WTC11 (cell line): ENCODE measurements at regions not wholly inside any gene's neighbourhood (a gene's known extent, or its start where the extent isn't known, plus 50 kb on each side); places are given as distances from the start of the nearest gene placed in this dataset.
"Not testable (repeated sequence)": the region's sequence is repeated elsewhere in the genome, so short reads cannot be mapped to it uniquely, and the experiment has no call there.

Experiments used
- ATAC-seq: fragments of 200-7000 bp; cut with Tn5 transposase; 2 replicates; pipeline ENCODE4 v1.10.0; 2021; ENCODE audit warnings: mild to moderate bottlenecking, moderate library complexity
- CTCF ChIA-PET: fragments of 300-600 bp; sonication (Branson Sonifier 250); formaldehyde crosslinking; loops from one replicate; lab custom pipeline; 2021; ENCODE audit warnings: antibody characterized with exemption; lab: Charles Lee
- POLR2A ChIA-PET: fragments of 350-600 bp; sonication (Branson Sonifier 250); formaldehyde crosslinking; loops from one replicate; lab custom pipeline; 2021; ENCODE audit warnings: antibody characterized with exemption; lab: Charles Lee
- DNase-seq: peaks from one replicate; pipeline ENCODE4 v3.0.0; 2021; ENCODE audit warnings: low spot score
- H3K27ac Mint-ChIP-seq: 2 replicates; pipeline ENCODE4 v1.8.0; 2021; ENCODE audit warnings: mixed read lengths
- H3K27me3 Mint-ChIP-seq: 2 replicates; pipeline ENCODE4 v1.8.0; 2021; ENCODE audit warnings: low read depth, mild to moderate bottlenecking, moderate library complexity, mixed read lengths
- H3K36me3 Mint-ChIP-seq: 2 replicates; pipeline ENCODE4 v1.8.0; 2021; ENCODE audit warnings: mixed read lengths
- H3K4me1 Mint-ChIP-seq: 2 replicates; pipeline ENCODE4 v1.8.0; 2022; ENCODE audit warnings: mixed read lengths
- H3K4me3 Mint-ChIP-seq: 2 replicates; pipeline ENCODE4 v1.8.0; 2021; ENCODE audit warnings: mild to moderate bottlenecking, moderate library complexity, mixed read lengths
- H3K9me3 Mint-ChIP-seq: 2 replicates; pipeline ENCODE4 v1.8.0; 2021; ENCODE audit warnings: mixed read lengths

DNA sequence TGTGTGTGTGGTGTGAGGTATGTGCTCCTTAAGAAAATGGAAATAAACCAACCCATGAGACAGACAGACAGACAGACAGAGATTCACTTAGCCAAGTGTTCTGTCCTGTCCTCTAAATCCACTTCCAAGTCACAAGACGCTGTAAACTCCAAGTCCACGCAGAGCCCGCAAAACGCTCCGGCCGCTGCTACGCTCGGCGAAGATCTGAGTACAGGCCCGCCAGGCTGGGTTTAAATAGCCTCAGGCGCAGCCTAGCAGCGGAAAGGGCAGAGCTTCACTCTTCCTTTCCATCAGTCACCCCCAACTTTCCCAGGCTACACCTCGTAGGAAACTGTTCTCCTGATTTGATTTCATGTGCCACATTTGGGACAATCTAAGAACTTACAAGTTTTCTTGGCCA, 741.5 kb upstream of the DEFB115 start:
- DNase-seq, CTCF ChIA-PET, H3K27ac Mint-ChIP-seq, H3K4me1 Mint-ChIP-seq, H3K4me3 Mint-ChIP-seq, ATAC-seq, POLR2A ChIA-PET, H3K27me3 Mint-ChIP-seq: not testable (repeated sequence)
- peaks cover 17% of the 10 kb centered on the region for H3K36me3 Mint-ChIP-seq
- H3K9me3 Mint-ChIP-seq = peaks cover 16% of the 10 kb centered on the region

DNA sequence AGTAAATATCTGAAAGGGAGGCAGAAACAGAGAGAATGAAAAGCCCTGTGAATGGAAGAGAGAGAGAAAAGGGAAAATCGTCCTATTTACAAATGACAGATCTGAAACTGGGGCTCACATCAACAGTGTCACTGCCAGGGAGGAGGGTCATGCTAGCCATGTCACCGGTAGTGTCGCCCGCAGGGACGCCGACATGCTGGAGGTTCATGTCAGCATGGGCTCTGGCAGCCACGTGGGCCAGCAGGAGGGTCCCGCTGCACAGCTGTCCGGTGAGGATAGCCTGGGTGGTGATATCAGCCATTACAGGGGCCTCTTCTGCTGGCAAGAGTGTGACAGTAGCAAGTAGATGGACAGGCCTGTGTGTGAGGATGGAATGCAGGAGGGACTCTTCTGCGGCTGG, 738.6 kb upstream of the DEFB115 start:
- H3K36me3 Mint-ChIP-seq, ATAC-seq, DNase-seq, H3K4me1 Mint-ChIP-seq, H3K27ac Mint-ChIP-seq, H3K4me3 Mint-ChIP-seq, CTCF ChIA-PET, H3K9me3 Mint-ChIP-seq, H3K27me3 Mint-ChIP-seq, POLR2A ChIA-PET: not testable (repeated sequence)

DNA sequence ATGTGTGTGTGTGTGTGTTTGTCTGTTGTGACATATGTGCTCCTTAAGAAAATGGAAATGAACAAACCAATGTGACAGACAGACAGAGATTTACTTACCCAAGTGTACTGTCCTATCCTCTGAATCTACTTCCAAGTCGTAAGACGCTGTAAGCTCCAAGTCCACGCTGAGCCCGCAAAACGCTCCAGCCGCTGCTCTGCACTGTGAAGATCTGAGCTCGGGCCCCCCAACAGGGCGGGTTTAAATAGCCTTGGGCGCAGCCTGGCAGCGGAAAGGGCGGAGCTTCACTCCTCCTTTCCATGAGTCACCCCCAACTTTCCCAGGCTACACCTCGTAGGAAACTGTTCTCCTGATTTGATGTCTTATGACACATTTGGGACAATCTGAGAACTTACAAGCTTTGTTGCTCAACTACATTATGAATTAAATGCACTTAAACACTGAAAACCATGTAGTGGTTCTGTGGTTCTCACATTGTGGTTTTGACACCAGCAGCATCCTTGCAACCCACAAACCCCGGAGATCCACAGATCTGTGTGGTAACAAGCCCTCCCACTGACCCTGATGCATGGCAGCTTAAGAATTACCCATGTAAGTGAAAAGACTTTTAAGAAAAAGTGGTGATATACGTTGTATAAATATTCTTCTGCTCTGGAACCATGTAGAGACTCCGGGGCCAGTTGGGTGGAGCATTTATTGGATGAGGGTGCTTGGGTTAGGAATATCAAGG, 735.6 kb upstream of the DEFB115 start:
- DNase-seq, POLR2A ChIA-PET, H3K27me3 Mint-ChIP-seq, ATAC-seq, H3K4me1 Mint-ChIP-seq, CTCF ChIA-PET, H3K36me3 Mint-ChIP-seq, H3K27ac Mint-ChIP-seq, H3K4me3 Mint-ChIP-seq, H3K9me3 Mint-ChIP-seq: not testable (repeated sequence)

DNA sequence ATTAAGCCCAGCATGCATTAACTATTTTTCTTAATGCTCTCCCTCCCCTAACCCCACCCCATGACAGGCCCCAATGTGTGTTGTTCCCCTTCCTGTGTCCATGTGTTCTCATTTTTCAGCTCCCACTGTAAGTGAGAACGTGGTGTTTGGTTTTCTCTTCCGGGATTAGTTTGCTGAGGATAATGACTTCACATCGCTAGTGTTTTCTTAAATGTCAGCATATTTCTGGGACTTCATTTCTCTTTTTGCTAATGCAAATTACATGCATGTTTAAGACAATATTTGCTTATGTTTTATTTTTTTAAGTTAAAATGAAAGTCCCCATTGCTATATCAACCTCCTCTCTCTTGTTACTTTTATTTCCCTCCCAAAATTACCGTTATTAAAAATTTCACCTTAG, 733.3 kb upstream of the DEFB115 start:
- H3K27ac Mint-ChIP-seq, DNase-seq, H3K9me3 Mint-ChIP-seq, H3K4me1 Mint-ChIP-seq, H3K36me3 Mint-ChIP-seq, POLR2A ChIA-PET, ATAC-seq, CTCF ChIA-PET, H3K4me3 Mint-ChIP-seq, H3K27me3 Mint-ChIP-seq: not testable (repeated sequence)

DNA sequence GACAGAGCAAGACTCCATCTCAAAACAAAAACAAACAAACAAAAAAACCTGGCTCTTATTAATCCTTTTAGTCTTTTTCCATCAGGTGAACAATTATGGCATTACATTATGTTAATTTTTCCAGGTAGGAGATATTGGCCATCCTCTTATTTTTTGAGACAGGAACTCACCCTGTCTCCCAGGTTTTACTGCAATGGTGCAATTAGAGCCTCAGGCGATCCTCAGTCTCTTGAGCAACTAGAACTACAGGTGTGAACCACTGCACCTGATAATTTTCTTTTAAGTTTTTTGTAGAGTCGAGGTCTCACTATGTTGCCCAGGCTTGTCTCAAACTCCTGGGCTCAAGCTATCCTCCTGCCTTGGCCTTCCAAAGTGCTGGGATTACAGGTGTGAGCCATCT, 732.7 kb upstream of the DEFB115 start:
- POLR2A ChIA-PET, H3K4me1 Mint-ChIP-seq, H3K27me3 Mint-ChIP-seq, CTCF ChIA-PET, ATAC-seq, DNase-seq, H3K36me3 Mint-ChIP-seq, H3K9me3 Mint-ChIP-seq, H3K4me3 Mint-ChIP-seq, H3K27ac Mint-ChIP-seq: not testable (repeated sequence)

DNA sequence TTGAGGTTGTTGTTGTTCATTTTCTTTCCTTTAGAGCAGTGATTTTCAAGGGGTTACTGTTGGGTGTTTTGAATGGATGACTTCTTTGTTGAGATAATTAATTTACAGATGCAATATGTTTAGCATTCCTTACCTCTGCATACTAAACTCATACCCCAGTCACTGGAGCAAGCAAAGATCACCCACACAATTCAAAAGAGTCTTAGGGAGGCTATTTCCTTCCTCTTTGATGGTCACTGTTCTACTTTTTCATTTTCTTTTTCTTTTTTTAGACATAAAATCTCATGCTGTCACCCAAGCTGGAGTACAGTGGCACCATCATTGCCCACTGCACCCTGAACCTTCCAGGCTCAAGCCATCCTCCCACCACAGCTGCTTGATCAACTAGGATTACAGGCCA, 723.8 kb upstream of the DEFB115 start:
- H3K27me3 Mint-ChIP-seq, H3K36me3 Mint-ChIP-seq, POLR2A ChIA-PET, CTCF ChIA-PET, ATAC-seq, H3K4me1 Mint-ChIP-seq, H3K27ac Mint-ChIP-seq, H3K4me3 Mint-ChIP-seq, DNase-seq, H3K9me3 Mint-ChIP-seq: not testable (repeated sequence)

DNA sequence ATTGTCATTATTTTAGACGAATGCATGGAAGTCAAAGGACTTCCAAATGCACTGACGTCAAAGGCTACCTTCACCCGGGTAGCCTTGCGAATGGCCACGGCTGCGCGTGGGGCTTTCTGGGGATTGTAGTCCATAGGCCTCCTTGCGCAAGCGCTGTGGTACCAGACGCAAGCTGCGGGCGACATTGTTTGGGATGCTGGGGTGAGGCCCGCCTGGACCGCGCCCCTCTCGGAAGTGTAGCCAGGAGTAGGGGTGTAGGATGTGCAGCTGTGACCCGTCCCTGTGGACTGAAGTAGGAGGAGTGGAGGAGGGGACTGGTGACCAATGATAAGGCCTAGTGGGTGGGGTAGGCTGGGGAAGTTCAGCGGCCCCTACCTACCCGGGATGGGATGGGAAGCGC, 720.0 kb upstream of the DEFB115 start:
- CTCF ChIA-PET = not testable (repeated sequence)

DNA sequence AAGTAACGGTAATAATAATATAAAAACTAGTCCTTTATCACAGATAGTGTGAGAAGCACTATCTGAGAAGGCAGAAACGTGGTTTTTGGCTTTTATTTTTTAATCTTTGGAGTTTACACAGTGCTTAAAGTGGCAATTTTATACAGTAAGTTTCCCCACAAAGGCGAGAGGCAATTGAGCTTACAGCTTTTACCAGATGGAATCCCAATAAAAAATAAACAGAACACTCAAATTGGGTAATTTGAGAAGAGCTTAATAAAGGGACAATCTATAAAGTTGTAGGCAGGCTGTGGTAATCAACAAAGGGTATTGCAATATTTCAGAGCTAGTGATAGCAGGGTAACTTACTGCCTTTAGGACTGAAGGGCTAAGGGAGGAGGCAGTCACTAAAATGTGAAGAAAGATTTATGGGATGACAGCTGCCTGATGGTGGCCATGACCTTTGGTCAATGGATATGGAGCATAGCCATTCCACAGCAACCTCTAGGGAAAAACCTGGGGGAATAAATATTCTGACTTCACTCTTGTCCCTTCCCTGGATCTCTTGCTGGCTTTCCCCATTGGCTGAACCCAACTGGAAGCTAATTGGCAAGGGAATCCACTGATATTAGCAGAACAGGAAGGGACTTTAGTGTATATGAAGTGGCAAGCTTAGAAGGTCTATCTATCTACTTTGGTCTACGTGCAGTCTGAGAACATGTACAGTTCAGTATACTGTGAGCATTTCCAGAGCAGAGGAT, 717.0 kb upstream of the DEFB115 start:
- H3K4me1 Mint-ChIP-seq, H3K27ac Mint-ChIP-seq, CTCF ChIA-PET, H3K36me3 Mint-ChIP-seq, POLR2A ChIA-PET, H3K4me3 Mint-ChIP-seq, H3K27me3 Mint-ChIP-seq, ATAC-seq, H3K9me3 Mint-ChIP-seq, DNase-seq: not testable (repeated sequence)

More for the DNA sequence above, 720.0 kb upstream of the DEFB115 start:
- DNase-seq = peak; percentile 89
- H3K4me1 Mint-ChIP-seq, H3K36me3 Mint-ChIP-seq, H3K27me3 Mint-ChIP-seq, POLR2A ChIA-PET, H3K27ac Mint-ChIP-seq, H3K9me3 Mint-ChIP-seq: not testable (repeated sequence)
- peak overlapping the region; percentile 99 for H3K4me3 Mint-ChIP-seq
- peak; percentile 98 for ATAC-seq

DNA sequence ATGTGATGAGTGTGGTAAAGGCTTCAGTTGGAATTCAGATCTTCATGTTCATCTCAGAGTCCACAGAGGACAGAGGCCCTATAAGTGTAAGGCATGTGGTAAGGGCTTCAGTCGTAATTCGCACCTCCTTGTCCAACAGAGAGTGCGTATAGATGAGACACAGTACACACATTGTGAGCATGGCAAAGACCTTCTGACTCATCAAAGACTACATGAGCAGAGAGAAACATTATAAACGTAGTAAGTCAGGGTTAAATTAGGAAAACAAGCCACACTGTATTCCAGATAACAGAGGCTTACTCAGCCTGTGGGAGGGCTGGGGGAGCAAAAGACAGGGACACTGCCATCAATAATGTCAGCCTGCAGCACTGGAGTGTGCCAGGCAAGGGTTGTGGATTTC, 706.2 kb upstream of the DEFB115 start:
- H3K27ac Mint-ChIP-seq, DNase-seq, H3K9me3 Mint-ChIP-seq, H3K4me1 Mint-ChIP-seq, H3K36me3 Mint-ChIP-seq, POLR2A ChIA-PET, CTCF ChIA-PET, H3K4me3 Mint-ChIP-seq, ATAC-seq, H3K27me3 Mint-ChIP-seq: not testable (repeated sequence)

DNA sequence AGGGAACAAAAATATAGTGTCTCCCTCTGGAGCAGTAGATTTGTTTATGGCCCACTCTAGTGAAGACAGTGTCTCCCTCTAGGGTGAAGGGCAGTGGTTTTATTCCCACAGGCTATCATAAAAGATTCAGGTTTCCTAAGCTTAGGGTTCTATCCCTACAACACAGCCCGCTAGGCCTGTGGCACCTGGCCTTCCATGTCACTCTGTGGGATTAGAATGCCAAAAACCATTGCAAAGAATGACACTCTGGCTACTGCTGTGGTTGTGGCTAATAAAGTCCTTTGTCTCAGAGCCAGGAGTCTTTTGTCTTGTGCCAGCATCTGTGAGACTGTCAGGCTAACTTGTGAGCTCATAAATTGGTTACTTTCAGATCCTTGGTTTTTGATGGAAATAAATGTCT, 700.7 kb upstream of the DEFB115 start:
- H3K9me3 Mint-ChIP-seq, CTCF ChIA-PET, H3K36me3 Mint-ChIP-seq, ATAC-seq, DNase-seq, H3K4me1 Mint-ChIP-seq, H3K27me3 Mint-ChIP-seq, H3K4me3 Mint-ChIP-seq, H3K27ac Mint-ChIP-seq, POLR2A ChIA-PET: not testable (repeated sequence)

DNA sequence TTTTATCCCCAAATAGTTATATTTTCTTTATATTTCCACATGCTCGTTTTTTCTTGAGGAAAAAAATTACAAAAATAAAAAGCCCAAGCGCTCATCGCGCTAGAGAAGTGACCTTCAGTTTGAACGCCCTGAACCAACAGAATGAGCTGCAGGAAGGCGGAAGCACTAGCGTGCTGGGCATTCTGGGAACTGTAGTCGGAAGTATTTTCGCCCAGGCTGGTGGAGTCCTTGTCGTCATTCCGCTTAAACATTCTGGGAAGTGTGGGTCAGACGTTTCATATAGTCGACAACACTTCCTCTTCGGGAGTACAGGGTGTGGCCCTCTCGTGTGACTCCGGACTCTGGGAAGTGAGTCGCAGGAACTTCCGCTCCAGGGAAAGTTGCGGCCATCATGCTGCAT, 692.4 kb upstream of the DEFB115 start:
- not testable (repeated sequence) for H3K27ac Mint-ChIP-seq
- ATAC-seq = peak; percentile 67

DNA sequence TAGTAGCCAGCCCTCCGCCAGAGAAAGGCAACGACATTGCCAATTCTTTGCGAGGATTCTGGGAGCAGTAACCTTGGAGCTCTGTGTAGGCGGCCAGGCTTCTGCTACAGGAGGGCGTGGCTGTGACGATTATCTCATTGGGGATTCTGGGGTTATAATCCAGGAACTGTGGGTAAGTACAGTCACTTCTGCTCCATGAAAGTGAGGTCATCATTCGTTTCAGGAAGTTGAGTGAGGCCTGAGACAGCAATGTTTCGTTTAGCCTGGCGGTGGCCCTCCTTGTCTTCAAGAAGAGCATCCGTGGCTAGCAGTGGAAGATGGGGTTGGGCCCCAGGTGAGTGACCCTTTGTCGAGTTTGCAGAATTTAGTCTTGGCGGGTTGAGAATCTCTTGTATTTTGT, 687.6 kb upstream of the DEFB115 start:
- peak; percentile 65 for ATAC-seq
- H3K9me3 Mint-ChIP-seq, POLR2A ChIA-PET, CTCF ChIA-PET, H3K4me3 Mint-ChIP-seq, DNase-seq, H3K36me3 Mint-ChIP-seq, H3K27me3 Mint-ChIP-seq: not testable (repeated sequence)
- H3K4me1 Mint-ChIP-seq = peaks cover 26% of the 10 kb centered on the region
- H3K27ac Mint-ChIP-seq = 0 out of 2 replicates have a peak overlapping the region, but pooled peaks have one; percentile 29

More for the DNA sequence above, 692.4 kb upstream of the DEFB115 start:
- CTCF ChIA-PET, POLR2A ChIA-PET, H3K27me3 Mint-ChIP-seq, DNase-seq, H3K4me3 Mint-ChIP-seq, H3K36me3 Mint-ChIP-seq, H3K9me3 Mint-ChIP-seq: not testable (repeated sequence)
- H3K4me1 Mint-ChIP-seq = peaks cover 16% of the 10 kb centered on the region
